ENCODE measurements at regions not wholly inside any gene's neighbourhood (a gene's known extent, or its start where the extent isn't known, plus 50 kb on each side); places are given as distances from the start of the nearest gene placed in this dataset.

DNA sequence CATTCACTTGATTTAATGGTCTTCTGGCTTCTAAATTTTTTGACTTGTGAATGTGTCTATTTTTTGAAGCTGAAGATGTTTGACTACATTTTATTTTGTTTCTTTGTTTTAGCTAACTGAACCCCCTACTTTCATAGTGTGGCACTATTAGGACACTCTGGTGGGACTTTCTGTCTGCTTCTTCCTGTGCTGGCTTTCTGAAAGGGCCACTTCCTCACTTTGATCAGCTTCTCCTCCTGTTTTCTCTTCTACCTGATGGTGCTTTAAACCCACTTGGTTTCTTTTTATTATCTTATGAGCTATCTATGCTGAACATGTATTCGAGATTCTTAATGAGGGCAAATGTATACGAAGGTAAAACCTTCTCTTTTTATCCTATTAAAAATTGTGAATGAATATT lies 186.1 kb upstream of the CASK start:
- Histone ChIP-seq H3K4me1 (ENCODE audit: control insufficient read depth in 2 of 2, insufficient read depth in 2 of 2, low read length in 1 of 2) (no peaks in the 10 kb centered on the region), H3K27ac (ENCODE audit: low read depth in 2 of 2, low read length in 1 of 2) (no peak overlapping the region), H3K9me3 (ENCODE audit: control insufficient read depth in 2 of 2, insufficient read depth in 1 of 2, low read depth in 1 of 2, low read length in 1 of 2) (no peaks in the 10 kb centered on the region), H3K36me3 (ENCODE audit: control insufficient read depth in 2 of 2, insufficient read depth in 2 of 2, low read length in 1 of 2) (no peaks in the 10 kb centered on the region), H3K27me3 (ENCODE audit: control insufficient read depth in 1 of 2, insufficient read depth in 2 of 2, low read length in 2 of 2) (no peaks in the 10 kb centered on the region), H3K4me3 (ENCODE audit: low read depth in 1 of 2, low read length in 2 of 2) (no peak overlapping the region)
- 78 to 92% methylated on average over 2 of the region's 2 CpGs for WGBS, 2 donors

DNA sequence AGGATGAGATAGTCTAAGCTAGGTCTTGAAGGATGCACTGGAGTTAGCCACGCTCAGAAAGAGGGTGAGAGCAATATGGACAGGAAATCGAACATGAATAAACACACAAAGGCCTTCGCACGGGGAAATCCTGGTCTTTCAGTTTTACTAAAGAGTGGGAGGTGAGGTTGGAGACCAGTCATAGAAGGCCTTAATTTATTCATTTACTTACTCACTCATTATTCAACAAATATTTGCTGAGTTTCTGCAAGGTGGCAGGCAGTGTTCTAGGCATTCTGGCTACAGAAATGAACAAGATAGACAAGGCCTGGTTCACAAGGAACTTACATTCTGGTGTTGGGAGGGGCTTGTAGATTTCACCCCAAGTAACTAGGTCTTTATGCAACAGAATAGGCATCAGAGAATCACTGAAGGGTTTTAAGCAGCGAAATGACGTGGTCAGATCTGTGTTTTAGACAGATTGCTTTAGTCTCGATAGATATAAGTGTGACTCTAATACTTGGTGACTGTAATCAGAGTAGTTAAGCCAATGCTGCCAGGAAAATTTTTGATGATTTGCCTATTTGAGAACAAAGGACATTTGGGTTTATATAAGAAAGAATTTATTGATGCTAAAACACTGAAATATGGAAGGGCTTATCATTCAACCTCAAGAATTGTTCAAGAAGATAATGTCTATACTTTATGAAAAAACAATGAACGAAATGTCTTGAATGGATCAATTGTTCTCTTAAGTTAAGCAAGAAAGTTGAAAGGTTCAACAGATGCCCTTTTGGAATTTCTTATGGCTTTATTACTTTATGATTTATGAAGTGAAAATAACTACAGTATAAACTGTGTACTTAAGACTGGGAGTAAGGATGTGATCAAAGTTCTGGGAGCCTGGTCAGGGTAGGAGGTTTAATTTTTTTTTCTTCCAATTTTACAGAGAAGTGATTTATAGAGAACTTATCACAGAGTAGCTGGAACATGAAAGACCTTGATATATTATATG lies 184.4 kb upstream of the CASK start:
- H3K27me3 ChIP-seq (ENCODE audit: control insufficient read depth in 1 of 2, insufficient read depth in 2 of 2, low read length in 2 of 2): no peaks in the 10 kb centered on the region
- WGBS, 2 donors: 71% methylated on average over 8 of the region's 8 CpGs
- H3K9me3 ChIP-seq (ENCODE audit: control insufficient read depth in 2 of 2, insufficient read depth in 1 of 2, low read depth in 1 of 2, low read length in 1 of 2): no peaks in the 10 kb centered on the region
- no peak overlapping the region for H3K4me3 ChIP-seq (ENCODE audit: low read depth in 1 of 2, low read length in 2 of 2)
- H3K4me1 ChIP-seq (ENCODE audit: control insufficient read depth in 2 of 2, insufficient read depth in 2 of 2, low read length in 1 of 2): no peaks in the 10 kb centered on the region
- no peak overlapping the region for H3K27ac ChIP-seq (ENCODE audit: low read depth in 2 of 2, low read length in 1 of 2)
- H3K36me3 ChIP-seq (ENCODE audit: control insufficient read depth in 2 of 2, insufficient read depth in 2 of 2, low read length in 1 of 2): no peaks in the 10 kb centered on the region

DNA sequence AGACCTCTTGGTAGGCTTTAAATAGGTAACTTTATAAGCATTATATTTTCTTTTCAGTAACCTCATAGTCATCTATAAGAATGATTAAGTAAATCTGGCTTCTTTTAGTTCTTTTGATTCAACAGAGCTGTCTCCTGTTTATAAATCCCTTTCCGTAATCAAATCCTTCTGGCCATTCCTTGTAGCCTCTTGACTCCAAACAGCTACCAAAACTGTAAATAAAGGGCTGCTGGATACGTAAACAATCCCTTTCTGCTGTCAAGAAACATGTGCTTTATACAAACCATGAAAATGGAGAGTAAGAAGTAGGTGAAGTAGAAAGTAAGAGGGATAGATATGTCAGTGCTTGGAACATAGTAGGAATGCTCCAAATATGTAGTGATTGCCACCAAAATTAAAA lies 183.2 kb upstream of the CASK start:
- no peaks in the 10 kb centered on the region for H3K36me3 ChIP-seq (ENCODE audit: control insufficient read depth in 2 of 2, insufficient read depth in 2 of 2, low read length in 1 of 2)
- no peaks in the 10 kb centered on the region for H3K4me1 ChIP-seq (ENCODE audit: control insufficient read depth in 2 of 2, insufficient read depth in 2 of 2, low read length in 1 of 2)
- no peak overlapping the region for H3K4me3 ChIP-seq (ENCODE audit: low read depth in 1 of 2, low read length in 2 of 2)
- 55 to 84% methylated on average over 2 of the region's 2 CpGs for WGBS, 2 donors
- no peaks in the 10 kb centered on the region for H3K27me3 ChIP-seq (ENCODE audit: control insufficient read depth in 1 of 2, insufficient read depth in 2 of 2, low read length in 2 of 2)
- H3K27ac ChIP-seq (ENCODE audit: low read depth in 2 of 2, low read length in 1 of 2): no peak overlapping the region
- no peaks in the 10 kb centered on the region for H3K9me3 ChIP-seq (ENCODE audit: control insufficient read depth in 2 of 2, insufficient read depth in 1 of 2, low read depth in 1 of 2, low read length in 1 of 2)

DNA sequence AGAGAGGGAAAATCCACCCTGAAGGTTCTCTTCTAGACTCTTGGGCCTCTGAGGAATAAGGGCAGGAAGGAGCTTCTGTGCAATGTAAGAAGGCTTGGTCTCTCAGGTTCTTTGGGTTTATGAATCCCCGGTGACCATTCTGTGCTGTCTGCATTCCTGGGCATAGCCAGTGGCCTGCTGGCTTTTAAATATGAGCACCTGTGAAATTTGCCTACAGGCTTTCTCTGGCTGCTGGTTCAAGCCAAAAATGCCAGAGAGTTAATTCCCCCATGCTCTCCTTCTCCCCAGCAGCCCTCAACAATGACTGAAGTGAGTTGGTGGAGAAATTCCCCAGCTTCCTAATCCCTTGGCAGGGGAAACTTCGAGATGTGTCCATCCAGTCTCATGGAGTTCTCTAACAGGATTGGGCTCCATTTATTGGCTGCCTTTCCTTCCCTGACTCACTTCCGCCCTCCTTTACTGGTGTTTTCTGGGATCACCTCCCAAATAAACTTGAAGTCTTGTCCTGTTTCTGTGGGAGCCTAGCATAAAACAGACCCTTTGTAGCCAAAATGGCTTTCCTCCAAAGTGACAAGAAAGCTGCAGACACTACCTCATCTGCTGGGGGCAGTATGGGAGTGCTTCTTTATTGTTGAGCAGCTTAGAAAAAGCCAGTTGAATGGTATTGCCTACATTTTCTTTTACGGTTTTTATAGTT lies 179.4 kb upstream of the CASK start:
- no peaks in the 10 kb centered on the region for H3K4me1 ChIP-seq (ENCODE audit: control insufficient read depth in 2 of 2, insufficient read depth in 2 of 2, low read length in 1 of 2)
- WGBS, 2 donors: 69 to 71% methylated on average over 4 of the region's 4 CpGs
- no peaks in the 10 kb centered on the region for H3K36me3 ChIP-seq (ENCODE audit: control insufficient read depth in 2 of 2, insufficient read depth in 2 of 2, low read length in 1 of 2)
- no peaks in the 10 kb centered on the region for H3K9me3 ChIP-seq (ENCODE audit: control insufficient read depth in 2 of 2, insufficient read depth in 1 of 2, low read depth in 1 of 2, low read length in 1 of 2)
- H3K27me3 ChIP-seq (ENCODE audit: control insufficient read depth in 1 of 2, insufficient read depth in 2 of 2, low read length in 2 of 2): peaks cover 0 to 5% of the 10 kb centered on the region in 2 donors
- no peak overlapping the region for H3K27ac ChIP-seq (ENCODE audit: low read depth in 2 of 2, low read length in 1 of 2)
- no peak overlapping the region for H3K4me3 ChIP-seq (ENCODE audit: low read depth in 1 of 2, low read length in 2 of 2)

DNA sequence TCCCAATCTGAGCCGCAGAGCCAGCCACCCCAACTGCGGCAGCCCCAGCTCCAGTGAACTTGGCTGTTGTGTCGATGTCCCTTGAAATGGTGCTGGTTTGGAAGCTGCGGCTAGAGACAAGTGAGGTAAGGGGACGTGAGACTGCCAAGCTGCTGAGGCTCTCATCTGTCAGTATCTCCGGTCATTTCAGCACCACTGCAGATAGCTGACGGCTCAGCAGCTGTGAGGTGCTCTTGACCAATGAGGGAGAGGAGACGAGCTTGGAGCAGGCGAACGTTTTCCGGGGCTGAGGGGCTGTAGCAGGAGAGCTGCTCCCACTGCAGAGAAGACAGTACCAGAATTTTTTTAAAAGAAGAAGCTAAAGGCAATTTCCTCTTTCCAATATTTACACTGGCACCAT lies 175.5 kb upstream of the CASK start:
- no peaks in the 10 kb centered on the region for H3K4me1 ChIP-seq (ENCODE audit: control insufficient read depth in 2 of 2, insufficient read depth in 2 of 2, low read length in 1 of 2)
- 67% methylated on average over 11 of the region's 11 CpGs for WGBS, 2 donors
- H3K36me3 ChIP-seq (ENCODE audit: control insufficient read depth in 2 of 2, insufficient read depth in 2 of 2, low read length in 1 of 2): no peaks in the 10 kb centered on the region
- H3K27ac ChIP-seq (ENCODE audit: low read depth in 2 of 2, low read length in 1 of 2): no peak overlapping the region
- H3K4me3 ChIP-seq (ENCODE audit: low read depth in 1 of 2, low read length in 2 of 2): no peak overlapping the region
- no peaks in the 10 kb centered on the region for H3K9me3 ChIP-seq (ENCODE audit: control insufficient read depth in 2 of 2, insufficient read depth in 1 of 2, low read depth in 1 of 2, low read length in 1 of 2)
- peaks cover 0 to 9% of the 10 kb centered on the region in 2 donors for H3K27me3 ChIP-seq (ENCODE audit: control insufficient read depth in 1 of 2, insufficient read depth in 2 of 2, low read length in 2 of 2)

DNA sequence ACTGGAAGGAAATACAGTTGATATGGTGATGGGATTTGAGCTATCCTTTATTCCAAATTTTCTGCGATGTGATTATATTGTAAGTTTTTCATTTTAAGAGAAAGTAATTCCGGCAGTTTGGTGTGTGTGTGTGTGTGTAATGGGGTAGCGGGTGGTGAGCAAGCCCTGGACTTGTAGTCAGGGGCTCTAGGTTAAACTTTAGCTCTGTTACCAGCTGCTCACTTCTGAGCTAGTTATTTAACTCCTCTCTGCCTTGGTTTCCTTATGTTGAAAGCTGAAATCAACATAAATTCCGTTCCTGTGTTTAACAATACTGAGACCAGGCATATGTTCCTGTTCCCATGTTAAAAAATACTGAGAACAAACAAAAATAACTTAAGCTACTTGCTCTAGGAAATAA lies 174.1 kb upstream of the CASK start:
- H3K36me3 ChIP-seq (ENCODE audit: control insufficient read depth in 2 of 2, insufficient read depth in 2 of 2, low read length in 1 of 2): no peaks in the 10 kb centered on the region
- no peak overlapping the region for H3K27ac ChIP-seq (ENCODE audit: low read depth in 2 of 2, low read length in 1 of 2)
- no peak overlapping the region for H3K4me3 ChIP-seq (ENCODE audit: low read depth in 1 of 2, low read length in 2 of 2)
- H3K4me1 ChIP-seq (ENCODE audit: control insufficient read depth in 2 of 2, insufficient read depth in 2 of 2, low read length in 1 of 2): no peaks in the 10 kb centered on the region
- H3K9me3 ChIP-seq (ENCODE audit: control insufficient read depth in 2 of 2, insufficient read depth in 1 of 2, low read depth in 1 of 2, low read length in 1 of 2): no peaks in the 10 kb centered on the region
- peaks cover 0 to 9% of the 10 kb centered on the region in 2 donors for H3K27me3 ChIP-seq (ENCODE audit: control insufficient read depth in 1 of 2, insufficient read depth in 2 of 2, low read length in 2 of 2)
- WGBS, 2 donors: 85 to 96% methylated on average over 4 of the region's 4 CpGs

DNA sequence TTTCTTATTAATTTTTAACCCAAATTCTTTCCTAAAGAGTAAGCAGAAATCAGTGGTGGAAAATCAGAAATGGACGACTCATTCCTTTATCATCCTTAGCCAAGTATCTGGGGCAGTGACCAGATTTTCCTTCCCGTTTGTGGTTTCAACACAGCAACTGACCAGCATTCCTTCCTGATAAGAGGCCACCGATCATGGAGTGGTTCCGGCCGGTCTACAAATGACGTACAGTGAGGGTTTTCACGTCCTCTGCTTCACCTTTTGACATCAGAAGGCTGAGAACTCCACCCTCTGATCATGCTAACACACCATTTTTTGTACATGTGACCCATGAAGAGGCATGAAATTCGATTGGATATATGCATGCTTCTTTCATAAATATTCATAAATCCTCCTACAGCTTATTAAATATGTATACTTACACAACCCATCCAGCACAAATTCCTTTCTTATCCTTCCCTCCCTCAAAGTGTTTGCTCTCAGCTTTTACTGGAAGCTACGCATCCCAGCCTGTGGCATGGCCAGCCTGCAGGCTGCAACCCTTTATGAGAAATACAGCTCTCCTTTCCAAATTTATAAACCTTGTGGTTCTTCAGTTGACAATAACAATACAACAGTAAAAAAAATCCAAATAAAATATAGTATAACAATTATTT lies 173.0 kb upstream of the CASK start:
- Histone ChIP-seq H3K36me3 (ENCODE audit: control insufficient read depth in 2 of 2, insufficient read depth in 2 of 2, low read length in 1 of 2) (no peaks in the 10 kb centered on the region), H3K4me1 (ENCODE audit: control insufficient read depth in 2 of 2, insufficient read depth in 2 of 2, low read length in 1 of 2) (no peaks in the 10 kb centered on the region), H3K4me3 (ENCODE audit: low read depth in 1 of 2, low read length in 2 of 2) (no peak overlapping the region), H3K27me3 (ENCODE audit: control insufficient read depth in 1 of 2, insufficient read depth in 2 of 2, low read length in 2 of 2) (peaks cover 0 to 9% of the 10 kb centered on the region in 2 donors), H3K9me3 (ENCODE audit: control insufficient read depth in 2 of 2, insufficient read depth in 1 of 2, low read depth in 1 of 2, low read length in 1 of 2) (no peaks in the 10 kb centered on the region), H3K27ac (ENCODE audit: low read depth in 2 of 2, low read length in 1 of 2) (no peak overlapping the region)
- 77 to 84% methylated on average over 9 of the region's 9 CpGs for WGBS, 2 donors

DNA sequence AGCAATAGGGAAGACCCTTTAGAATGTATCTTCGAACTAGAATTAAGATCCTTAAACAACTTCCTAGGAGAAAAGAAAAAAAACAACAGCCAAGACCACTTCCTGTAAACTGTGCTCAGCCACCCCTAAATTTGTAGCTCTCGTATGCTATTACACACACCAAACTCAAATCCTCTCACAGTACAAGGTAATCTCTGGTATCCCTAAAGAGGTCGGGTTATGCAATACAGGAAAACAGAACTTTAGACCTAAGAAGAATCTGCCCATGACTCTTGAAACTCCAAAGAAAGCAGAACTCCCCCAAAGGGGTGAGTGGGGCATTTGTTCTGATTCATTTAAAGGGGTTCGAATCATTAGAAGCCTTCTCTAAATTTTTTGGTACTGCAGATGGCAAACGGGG lies 170.9 kb upstream of the CASK start:
- H3K27ac ChIP-seq (ENCODE audit: low read depth in 2 of 2, low read length in 1 of 2): no peak overlapping the region
- no peak overlapping the region for H3K4me3 ChIP-seq (ENCODE audit: low read depth in 1 of 2, low read length in 2 of 2)
- H3K4me1 ChIP-seq (ENCODE audit: control insufficient read depth in 2 of 2, insufficient read depth in 2 of 2, low read length in 1 of 2): no peaks in the 10 kb centered on the region
- no peaks in the 10 kb centered on the region for H3K36me3 ChIP-seq (ENCODE audit: control insufficient read depth in 2 of 2, insufficient read depth in 2 of 2, low read length in 1 of 2)
- H3K9me3 ChIP-seq (ENCODE audit: control insufficient read depth in 2 of 2, insufficient read depth in 1 of 2, low read depth in 1 of 2, low read length in 1 of 2): no peaks in the 10 kb centered on the region
- peaks cover 0 to 6% of the 10 kb centered on the region in 2 donors for H3K27me3 ChIP-seq (ENCODE audit: control insufficient read depth in 1 of 2, insufficient read depth in 2 of 2, low read length in 2 of 2)
- 55 to 66% methylated on average over 5 of the region's 5 CpGs for WGBS, 2 donors

DNA sequence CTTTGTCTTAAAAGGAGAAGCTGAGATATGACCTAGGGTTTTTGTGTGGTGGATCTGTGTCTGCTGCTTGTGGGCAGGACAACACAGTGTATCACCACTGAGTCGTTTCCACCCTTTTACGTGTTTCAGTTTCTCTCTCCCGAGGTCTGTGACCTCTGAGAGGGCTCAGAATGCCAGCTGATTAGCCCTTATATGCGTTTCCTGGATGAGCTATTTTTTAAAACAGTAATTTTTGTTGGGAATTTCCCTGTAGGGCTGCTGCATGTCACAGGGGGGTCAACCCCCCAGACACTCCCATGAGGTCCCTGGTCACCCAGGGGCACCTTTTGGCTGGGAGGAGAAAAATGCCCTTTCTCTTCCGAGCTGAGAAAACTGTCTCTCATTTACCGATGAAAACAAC lies 170.4 kb upstream of the CASK start:
- H3K4me3 ChIP-seq (ENCODE audit: low read depth in 1 of 2, low read length in 2 of 2): no peak overlapping the region
- H3K27ac ChIP-seq (ENCODE audit: low read depth in 2 of 2, low read length in 1 of 2): no peak overlapping the region
- no peaks in the 10 kb centered on the region for H3K4me1 ChIP-seq (ENCODE audit: control insufficient read depth in 2 of 2, insufficient read depth in 2 of 2, low read length in 1 of 2)
- H3K9me3 ChIP-seq (ENCODE audit: control insufficient read depth in 2 of 2, insufficient read depth in 1 of 2, low read depth in 1 of 2, low read length in 1 of 2): no peaks in the 10 kb centered on the region
- whole genome bisulfite sequencing, 2 donors: 49 to 70% methylated on average over 6 of the region's 6 CpGs
- peaks cover 0 to 4% of the 10 kb centered on the region in 2 donors for H3K27me3 ChIP-seq (ENCODE audit: control insufficient read depth in 1 of 2, insufficient read depth in 2 of 2, low read length in 2 of 2)
- H3K36me3 ChIP-seq (ENCODE audit: control insufficient read depth in 2 of 2, insufficient read depth in 2 of 2, low read length in 1 of 2): no peaks in the 10 kb centered on the region
